Adrenal gland (tissue), 9 donors: ENCODE measurements at regions not wholly inside any gene's neighbourhood (a gene's known extent, or its start where the extent isn't known, plus 50 kb on each side); places are given as distances from the start of the nearest gene placed in this dataset.

ENCODE experiments used
- DNase-seq, 7 donors: peaks; one replicate each; pipeline ENCODE4 v3.0.0-alpha.2; 2019 to 2020
- H3K27ac ChIP-seq, 5 donors: fragments of 200-600 bp; sonication (generic) in 4 of 5; 1 replicate in 3 of 5; 2 replicates in 2 of 5; pipeline versions ENCODE4 v1.5.1 to v1.8.0; 2016 to 2020; ENCODE audit warnings: mild to moderate bottlenecking in 1 of 5
- H3K27me3 ChIP-seq: fragments of 200-600 bp; 2 replicates; pipeline ENCODE4 v1.8.0; 2021
- H3K36me3 ChIP-seq, 2 donors: fragments of 200-600 bp; replicated peaks in 1 of 2; 1 replicate in 1 of 2; 2 replicates in 1 of 2; pipeline versions ENCODE4 v1.5.1 to v1.8.0; 2018 to 2022
- H3K4me1 ChIP-seq, 2 donors: fragments of 200-600 bp; replicated peaks in 1 of 2; 1 replicate in 1 of 2; 2 replicates in 1 of 2; pipeline versions ENCODE4 v1.5.1 to v1.8.0; 2018 to 2021
- H3K4me3 ChIP-seq, 4 donors: fragments of 200-600 bp; sonication (generic) in 3 of 4; one replicate each; pipeline ENCODE4 v1.5.1; 2016 to 2018
- H3K9me3 ChIP-seq, 3 donors: fragments of 200-600 bp; sonication (generic) in 1 of 3; replicated peaks in 1 of 3; 1 replicate in 2 of 3; 2 replicates in 1 of 3; pipeline versions ENCODE4 v1.5.1 to v1.8.0; 2016 to 2021
- POLR2A ChIP-seq, 2 donors: fragments of 450-650 bp; IDR thresholded peaks; one replicate each; pipeline ENCODE4 v1.6.1; 2017; ENCODE audit warnings: antibody characterized with exemption in 2 of 2, mild to moderate bottlenecking in 2 of 2, moderate library complexity in 1 of 2
- WGBS, 4 donors: extraction: QIAGEN DNeasy Blood & Tissue Kit in 2 of 4; methylation state at CpG; one replicate each; pipeline versions ENCODE4 v1.1.5 to v1.1.7; 2013 to 2017; 5-methylcytosine and 5-hydroxymethylcytosine counted together
- intact Hi-C, 2 donors: fragments of 100-400 bp; cut with DNase I; formaldehyde crosslinking; loops; one replicate each; pipeline versions ENCODE4 v1.14.1 to v1.15.0; 2022 to 2023
- TF ChIP-seq, protein P1 (sequence below), 6 experiments: fragments of 450-650 bp in 4 of 6; fragments of 200-600 bp in 2 of 6; sonication (generic) in 1 of 6; IDR thresholded peaks; 1 replicate in 5 of 6; 2 replicates in 1 of 6; pipeline versions ENCODE4 v1.5.1 to v1.8.0; 2016 to 2021; ENCODE audit warnings: antibody characterized with exemption in 6 of 6, mild to moderate bottlenecking in 2 of 6, moderate library complexity in 1 of 6
- donor health status: healthy with polysubstance abuse.
- donor health status: Bipolar disorder and iron deficiency.
- donor health status: DM: yes; HTN: yes; CAD: no.
- donor health status: DM: no; HTN: no; CAD: no.
- donor health status: DM: no; HTN: no; CAD: no.

DNA sequence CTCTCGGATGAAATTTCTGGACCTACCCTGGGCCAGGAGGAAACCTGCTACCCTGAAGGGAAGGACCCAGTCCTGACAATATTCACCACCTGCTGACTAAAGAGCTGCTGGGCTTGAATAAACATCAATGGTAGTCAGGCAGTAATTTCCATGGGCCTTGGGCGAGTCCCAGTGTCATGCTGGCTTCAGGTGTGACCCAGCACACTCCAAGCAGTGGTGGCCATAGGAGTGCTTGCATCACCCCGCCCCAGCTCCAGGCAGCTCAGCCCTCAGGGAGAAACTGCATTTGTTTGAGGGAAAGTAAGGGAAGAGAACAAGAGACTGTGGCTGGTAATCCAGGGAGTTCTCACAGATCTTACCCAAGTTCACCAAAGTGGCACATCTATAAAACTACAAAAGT lies 261.8 kb upstream of the DCBLD2 start:
- Histone ChIP-seq H3K36me3 (no peaks in the 10 kb centered on the region), H3K9me3 (peaks cover 0 to 7% (median 0%) of the 10 kb centered on the region in 3 donors), H3K27ac (no peak overlapping the region), H3K4me1 (no peaks in the 10 kb centered on the region), H3K4me3 (no peak overlapping the region), H3K27me3 (no peaks in the 10 kb centered on the region)
- intact Hi-C loops = no loop called here
- DNase-seq = no peak
- 59 to 90% (median 77%) methylated on average over 2 to 3 of the region's 3 CpGs for WGBS, 4 donors
- no peak for TF ChIP-seq POLR2A (IDR thresholded peaks at IDR 0.05)
- TF ChIP-seq, protein P1, sequence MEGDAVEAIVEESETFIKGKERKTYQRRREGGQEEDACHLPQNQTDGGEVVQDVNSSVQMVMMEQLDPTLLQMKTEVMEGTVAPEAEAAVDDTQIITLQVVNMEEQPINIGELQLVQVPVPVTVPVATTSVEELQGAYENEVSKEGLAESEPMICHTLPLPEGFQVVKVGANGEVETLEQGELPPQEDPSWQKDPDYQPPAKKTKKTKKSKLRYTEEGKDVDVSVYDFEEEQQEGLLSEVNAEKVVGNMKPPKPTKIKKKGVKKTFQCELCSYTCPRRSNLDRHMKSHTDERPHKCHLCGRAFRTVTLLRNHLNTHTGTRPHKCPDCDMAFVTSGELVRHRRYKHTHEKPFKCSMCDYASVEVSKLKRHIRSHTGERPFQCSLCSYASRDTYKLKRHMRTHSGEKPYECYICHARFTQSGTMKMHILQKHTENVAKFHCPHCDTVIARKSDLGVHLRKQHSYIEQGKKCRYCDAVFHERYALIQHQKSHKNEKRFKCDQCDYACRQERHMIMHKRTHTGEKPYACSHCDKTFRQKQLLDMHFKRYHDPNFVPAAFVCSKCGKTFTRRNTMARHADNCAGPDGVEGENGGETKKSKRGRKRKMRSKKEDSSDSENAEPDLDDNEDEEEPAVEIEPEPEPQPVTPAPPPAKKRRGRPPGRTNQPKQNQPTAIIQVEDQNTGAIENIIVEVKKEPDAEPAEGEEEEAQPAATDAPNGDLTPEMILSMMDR (IDR thresholded peaks at IDR 0.05) = no peak

DNA sequence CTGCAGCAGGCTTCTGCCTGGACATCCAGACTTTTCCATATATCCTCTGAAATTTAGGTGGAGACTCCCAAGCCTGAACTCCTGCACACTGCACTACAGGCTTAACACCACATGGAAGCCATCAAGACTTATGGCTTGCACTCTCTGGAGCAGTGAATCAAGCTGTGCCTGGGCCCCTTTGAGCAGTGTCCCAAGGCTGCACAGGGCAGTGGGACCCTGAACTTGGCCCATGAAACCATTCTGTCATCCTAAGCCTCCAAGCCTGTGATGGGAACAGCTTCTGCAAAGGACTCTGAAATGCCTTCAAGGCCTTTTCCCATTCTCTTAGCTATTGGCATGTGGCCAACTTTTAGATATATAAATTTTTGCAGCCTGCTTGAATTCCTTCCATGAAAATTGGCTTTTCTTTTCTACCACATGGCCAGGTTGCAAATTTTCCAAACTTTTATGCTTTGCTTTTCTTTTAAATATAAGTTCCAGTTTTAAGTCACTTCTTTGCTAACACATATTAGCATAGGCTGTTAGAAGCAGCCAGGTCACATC lies 257.8 kb upstream of the DCBLD2 start:
- H3K4me3 ChIP-seq = no peak overlapping the region
- DNase-seq = no peak
- TF ChIP-seq POLR2A (IDR thresholded peaks at IDR 0.05) = no peak
- TF ChIP-seq, protein P1 (IDR thresholded peaks at IDR 0.05) = no peak
- H3K36me3 ChIP-seq = no peaks in the 10 kb centered on the region
- H3K4me1 ChIP-seq = no peaks in the 10 kb centered on the region
- no peaks in the 10 kb centered on the region for H3K27me3 ChIP-seq
- intact Hi-C loops = no loop called here
- no peak overlapping the region for H3K27ac ChIP-seq
- H3K9me3 ChIP-seq = peaks cover 0 to 7% (median 0%) of the 10 kb centered on the region in 3 donors

DNA sequence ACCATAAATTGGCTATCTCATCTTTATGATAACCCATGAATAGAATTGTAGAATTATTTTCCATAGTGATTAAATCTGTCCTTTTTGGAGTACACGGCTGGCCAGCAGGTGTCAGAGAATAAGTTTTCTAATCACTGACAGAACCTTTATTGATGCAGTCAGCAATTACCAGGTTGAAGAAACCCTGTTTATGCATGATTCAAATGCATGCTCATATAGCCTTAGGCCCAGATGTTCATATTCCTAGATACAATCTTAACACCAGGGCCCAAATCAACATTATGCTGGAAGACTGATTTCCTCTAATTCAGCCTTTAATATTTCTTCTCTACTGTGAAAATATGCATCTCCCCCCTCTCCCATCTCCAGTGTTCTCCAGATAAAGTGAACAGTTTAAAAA lies 243.5 kb upstream of the DCBLD2 start:
- no peak for DNase-seq
- no peak overlapping the region for H3K27ac ChIP-seq
- intact Hi-C loops = no loop called here
- no peaks in the 10 kb centered on the region for H3K4me1 ChIP-seq
- WGBS, 4 donors = 69 to 87% (median 86%) methylated on average over 1 of the region's 1 CpG
- H3K9me3 ChIP-seq = no peaks in the 10 kb centered on the region
- H3K4me3 ChIP-seq = no peak overlapping the region
- no peaks in the 10 kb centered on the region for H3K27me3 ChIP-seq
- no peaks in the 10 kb centered on the region for H3K36me3 ChIP-seq
- TF ChIP-seq, protein P1 (IDR thresholded peaks at IDR 0.05) = no peak
- TF ChIP-seq POLR2A (IDR thresholded peaks at IDR 0.05) = no peak

DNA sequence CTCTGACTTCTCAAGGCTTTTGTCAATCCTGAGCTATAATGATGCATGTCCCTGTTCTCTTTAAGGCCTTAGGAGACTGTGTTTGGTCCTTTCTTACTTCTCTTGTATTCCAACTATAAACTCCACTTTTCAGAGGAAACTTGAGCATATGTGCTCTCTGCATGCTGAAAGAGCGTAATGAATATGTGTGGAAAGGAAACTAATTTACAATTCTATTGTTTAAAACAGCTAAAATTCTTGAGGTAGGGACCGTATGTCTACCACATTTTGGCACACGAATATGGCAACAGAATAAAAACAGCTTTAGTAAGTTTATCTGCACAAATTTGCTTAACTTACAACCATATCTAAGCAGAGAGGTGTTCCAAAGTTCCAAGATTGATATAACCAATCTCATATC lies 242.0 kb upstream of the DCBLD2 start:
- Histone ChIP-seq H3K4me1 (no peaks in the 10 kb centered on the region), H3K36me3 (no peaks in the 10 kb centered on the region), H3K4me3 (no peak overlapping the region), H3K27ac (no peak overlapping the region), H3K9me3 (no peaks in the 10 kb centered on the region), H3K27me3 (no peaks in the 10 kb centered on the region)
- no peak for TF ChIP-seq POLR2A (IDR thresholded peaks at IDR 0.05)
- TF ChIP-seq, protein P1 (IDR thresholded peaks at IDR 0.05) = no peak
- 48 to 66% (median 59%) methylated on average over 3 of the region's 3 CpGs for WGBS, 4 donors
- no peak for DNase-seq
- intact Hi-C loops = no loop called here
